PC-9 (cell line): ENCODE measurements at regions not wholly inside any gene's neighbourhood (a gene's known extent, or its start where the extent isn't known, plus 50 kb on each side); places are given as distances from the start of the nearest gene placed in this dataset.
"Not testable (repeated sequence)": the region's sequence is repeated elsewhere in the genome, so short reads cannot be mapped to it uniquely, and the experiment has no call there.

Source experiments
- EZH2 ChIP-seq: fragments of 200-600 bp; sonication (generic); IDR thresholded peaks from 2 replicates; pipeline ENCODE4 v1.8.0; 2017; ENCODE audit warnings: antibody characterized with exemption, low read depth
- TF ChIP-seq, protein P1 (sequence below): fragments of 200-600 bp; sonication (generic); conservative IDR thresholded peaks from 2 replicates; pipeline ENCODE4 v1.6.1; 2017; ENCODE audit warnings: mixed run types, antibody characterized with exemption, mild to moderate bottlenecking, moderate library complexity

DNA sequence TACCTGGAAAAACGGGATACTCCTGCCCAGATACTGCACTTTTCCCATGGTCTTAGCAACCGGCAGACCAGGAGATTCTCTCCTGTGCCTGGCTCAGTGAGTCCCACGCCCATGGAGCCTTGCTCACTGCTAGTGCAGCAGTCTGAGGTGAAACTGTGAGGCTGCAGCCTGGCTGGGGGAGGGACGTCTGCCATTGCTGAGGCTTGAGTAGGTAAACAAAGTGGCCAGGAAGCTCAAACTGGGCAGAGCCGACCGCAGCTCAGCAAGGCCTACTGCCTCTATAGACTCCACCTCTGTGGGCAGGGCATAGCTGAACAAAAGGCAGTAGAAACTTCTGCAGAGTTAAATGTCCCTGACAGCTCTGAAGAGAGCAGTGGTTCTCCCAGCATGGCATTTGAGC lies 69.9 kb upstream of the XAGE2 start:
- TF ChIP-seq, protein P1, sequence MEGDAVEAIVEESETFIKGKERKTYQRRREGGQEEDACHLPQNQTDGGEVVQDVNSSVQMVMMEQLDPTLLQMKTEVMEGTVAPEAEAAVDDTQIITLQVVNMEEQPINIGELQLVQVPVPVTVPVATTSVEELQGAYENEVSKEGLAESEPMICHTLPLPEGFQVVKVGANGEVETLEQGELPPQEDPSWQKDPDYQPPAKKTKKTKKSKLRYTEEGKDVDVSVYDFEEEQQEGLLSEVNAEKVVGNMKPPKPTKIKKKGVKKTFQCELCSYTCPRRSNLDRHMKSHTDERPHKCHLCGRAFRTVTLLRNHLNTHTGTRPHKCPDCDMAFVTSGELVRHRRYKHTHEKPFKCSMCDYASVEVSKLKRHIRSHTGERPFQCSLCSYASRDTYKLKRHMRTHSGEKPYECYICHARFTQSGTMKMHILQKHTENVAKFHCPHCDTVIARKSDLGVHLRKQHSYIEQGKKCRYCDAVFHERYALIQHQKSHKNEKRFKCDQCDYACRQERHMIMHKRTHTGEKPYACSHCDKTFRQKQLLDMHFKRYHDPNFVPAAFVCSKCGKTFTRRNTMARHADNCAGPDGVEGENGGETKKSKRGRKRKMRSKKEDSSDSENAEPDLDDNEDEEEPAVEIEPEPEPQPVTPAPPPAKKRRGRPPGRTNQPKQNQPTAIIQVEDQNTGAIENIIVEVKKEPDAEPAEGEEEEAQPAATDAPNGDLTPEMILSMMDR = not testable (repeated sequence)
- TF ChIP-seq EZH2 = not testable (repeated sequence)
